HG02970 (cell line): ENCODE measurements at regions not wholly inside any gene's neighbourhood (a gene's known extent, or its start where the extent isn't known, plus 50 kb on each side); places are given as distances from the start of the nearest gene placed in this dataset.

ENCODE experiments used
- ATAC-seq: cut with Tn5 transposase; IDR thresholded peaks from one replicate; pipeline ENCODE4 v1.9.1; 2021; ENCODE audit warnings: mild to moderate bottlenecking, moderate library complexity, moderate number of reproducible peaks; ENCODE audit not compliant: unreplicated experiment, low FRiP score

GRCh38 chr1:228984646-228985631 lies 249.7 kb downstream of the RHOU start:
- ATAC-seq, result no peak

- no peak for ATAC-seq
These were observed 250.4 kb downstream of the RHOU start for GRCh38 chr1:228985661-228986060.

GRCh38 chr1:228986093-228986904 lies 251.0 kb downstream of the RHOU start:
- ATAC-seq, result no peak

GRCh38 chr1:228987286-228987685 lies 252.0 kb downstream of the RHOU start:
- ATAC-seq, result no peak

- no peak for ATAC-seq
These were observed 252.6 kb downstream of the RHOU start for GRCh38 chr1:228987736-228988506.

- no peak for ATAC-seq
These were observed 253.4 kb downstream of the RHOU start for GRCh38 chr1:228988664-228989063.

- no peak for ATAC-seq
These were observed 253.9 kb downstream of the RHOU start for GRCh38 chr1:228989176-228989575.

GRCh38 chr1:228989676-228989991 lies 254.4 kb downstream of the RHOU start:
- ATAC-seq, result no peak

GRCh38 chr1:228989992-228990827 lies 254.9 kb downstream of the RHOU start:
- ATAC-seq, result no peak

- ATAC-seq, result no peak
These were observed 255.8 kb downstream of the RHOU start for GRCh38 chr1:228990906-228991569.

- no peak for ATAC-seq
These were observed 256.8 kb downstream of the RHOU start for GRCh38 chr1:228992044-228992443.

- ATAC-seq, result no peak
These were observed 257.7 kb downstream of the RHOU start for GRCh38 chr1:228992907-228993535.

GRCh38 chr1:228994676-228995594 lies 259.7 kb downstream of the RHOU start:
- ATAC-seq, result no peak

- no peak for ATAC-seq
These were observed 261.0 kb downstream of the RHOU start for GRCh38 chr1:228996281-228996680.

GRCh38 chr1:228997721-228998144 lies 262.5 kb downstream of the RHOU start:
- ATAC-seq, result no peak

- no peak for ATAC-seq
These were observed 262.9 kb downstream of the RHOU start for GRCh38 chr1:228998179-228998578.

- ATAC-seq, result no peak
These were observed 264.3 kb downstream of the RHOU start for GRCh38 chr1:228999446-229000170.
